IPS-NIHi7 (cell line): ENCODE measurements at regions not wholly inside any gene's neighbourhood (a gene's known extent, or its start where the extent isn't known, plus 50 kb on each side); places are given as distances from the start of the nearest gene placed in this dataset.
"Not testable (repeated sequence)": the region's sequence is repeated elsewhere in the genome, so short reads cannot be mapped to it uniquely, and the experiment has no call there.

Source experiments
- DNase-seq: peaks from one replicate; pipeline ENCODE4 v3.0.0; 2012; ENCODE audit warnings: mixed read lengths; ENCODE audit errors: extremely low spot score

- DNase-seq: no peak
Measured at GRCh38 chr2:204143216-204144014, 206.9 kb downstream of the ICOS start.

- DNase-seq: no peak
Measured at GRCh38 chr2:204144492-204144891, 207.9 kb downstream of the ICOS start.

GRCh38 chr2:204145263-204145751 lies 208.7 kb downstream of the ICOS start:
- peak; percentile 81 for DNase-seq

GRCh38 chr2:204145791-204146190 lies 209.2 kb downstream of the ICOS start:
- DNase-seq: peak; percentile 17

GRCh38 chr2:204147040-204147439 lies 210.5 kb downstream of the ICOS start:
- not testable (repeated sequence) for DNase-seq

- peak; percentile 14 for DNase-seq
Measured at GRCh38 chr2:204150721-204151120, 214.2 kb downstream of the ICOS start.

- no peak for DNase-seq
Measured at GRCh38 chr2:204152616-204153015, 216.1 kb downstream of the ICOS start.

- no peak for DNase-seq
Measured at GRCh38 chr2:204154863-204155262, 218.3 kb downstream of the ICOS start.

- DNase-seq: no peak
Measured at GRCh38 chr2:204156456-204156855, 219.9 kb downstream of the ICOS start.

- DNase-seq: no peak
Measured at GRCh38 chr2:204157684-204158083, 221.1 kb downstream of the ICOS start.

GRCh38 chr2:204159526-204159925 lies 223.0 kb downstream of the ICOS start:
- no peak for DNase-seq

GRCh38 chr2:204160989-204161388 lies 224.4 kb downstream of the ICOS start:
- DNase-seq: no peak

- no peak for DNase-seq
Measured at GRCh38 chr2:204161886-204162285, 225.3 kb downstream of the ICOS start.

- no peak for DNase-seq
Measured at GRCh38 chr2:204166961-204167360, 230.4 kb downstream of the ICOS start.

GRCh38 chr2:204167670-204168069 lies 231.1 kb downstream of the ICOS start:
- not testable (repeated sequence) for DNase-seq

GRCh38 chr2:204170411-204170810 lies 233.8 kb downstream of the ICOS start:
- no peak for DNase-seq

- DNase-seq: no peak
Measured at GRCh38 chr2:204171432-204172144, 235.0 kb downstream of the ICOS start.

- no peak for DNase-seq
Measured at GRCh38 chr2:204172145-204172600, 235.6 kb downstream of the ICOS start.

- no peak for DNase-seq
Measured at GRCh38 chr2:204174034-204174433, 237.5 kb downstream of the ICOS start.

GRCh38 chr2:204175552-204176271 lies 239.1 kb downstream of the ICOS start:
- DNase-seq: no peak

- no peak for DNase-seq
Measured at GRCh38 chr2:204176306-204176705, 239.7 kb downstream of the ICOS start.
